ENCODE measurements at regions not wholly inside any gene's neighbourhood (a gene's known extent, or its start where the extent isn't known, plus 50 kb on each side); places are given as distances from the start of the nearest gene placed in this dataset.

GRCh38 chr15:39312984-39313383, 267.9 kb upstream of the THBS1 start:
- TF ChIP-seq GATA3 (IDR thresholded peaks at IDR 0.05; ENCODE audit: low read depth, low read length) (no peak), GATA2 (IDR thresholded peaks at IDR 0.05; ENCODE audit: low read depth, low read length) (no peak)

Data from SH-SY5Y (cell line).